Vagina (tissue), 2 donors: ENCODE measurements at regions not wholly inside any gene's neighbourhood (a gene's known extent, or its start where the extent isn't known, plus 50 kb on each side); places are given as distances from the start of the nearest gene placed in this dataset. TPM values are rescaled to one million over a fixed set of nuclear protein-coding genes. Genes with fewer than 3 reads are reported as not detected.

Experiments
- DNase-seq, 2 donors: peaks; one replicate each; pipeline ENCODE4 v3.0.0-alpha.2; 2017; ENCODE audit errors: extremely low spot score in 2 of 2
- H3K27ac ChIP-seq: fragments of 200-600 bp; sonication (generic); one replicate; pipeline ENCODE4 v1.5.1; 2019
- H3K27me3 ChIP-seq: fragments of 200-600 bp; sonication (generic); one replicate; pipeline ENCODE4 v1.5.1; 2019
- H3K36me3 ChIP-seq, 2 donors: fragments of 200-600 bp; sonication (generic); one replicate each; pipeline ENCODE4 v1.5.1; 2017 to 2019
- H3K4me1 ChIP-seq: fragments of 200-600 bp; sonication (generic); one replicate; pipeline ENCODE4 v1.5.1; 2019
- H3K4me3 ChIP-seq, 2 donors: fragments of 200-600 bp; sonication (generic); 1 replicate in 1 of 2; 2 replicates in 1 of 2; pipeline ENCODE4 v1.5.1; 2016 to 2019
- H3K9me3 ChIP-seq: fragments of 200-600 bp; sonication (generic); one replicate; pipeline ENCODE4 v1.5.1; 2019
- CTCF ChIP-seq, 3 experiments: fragments of 450-650 bp in 2 of 3; fragments of 200-600 bp in 1 of 3; sonication (generic) in 1 of 3; IDR thresholded peaks; one replicate each; pipeline ENCODE4 v1.5.1; 2017 to 2019; ENCODE audit warnings: antibody characterized with exemption in 3 of 3, mild to moderate bottlenecking in 2 of 3, moderate library complexity in 2 of 3
- POLR2A ChIP-seq, 2 donors: fragments of 450-650 bp; IDR thresholded peaks; one replicate each; pipeline ENCODE4 v1.6.1; 2017; ENCODE audit warnings: antibody characterized with exemption in 2 of 2, mild to moderate bottlenecking in 2 of 2, moderate library complexity in 2 of 2
- POLR2AphosphoS5 ChIP-seq, 2 donors: sonication (generic); formaldehyde crosslinking; IDR thresholded peaks; one replicate each; pipeline ENCODE4 v1.9.0; 2017; ENCODE audit warnings: antibody characterized with exemption in 2 of 2, mild to moderate bottlenecking in 2 of 2, low read depth in 1 of 2; ENCODE audit not compliant: insufficient read depth in 1 of 2
- intact Hi-C: fragments of 100-400 bp; cut with DNase I; formaldehyde crosslinking; loops from one replicate; pipeline ENCODE4 v1.15.1; 2023
- microRNA-seq: library from miRNA; unstranded; fragments of <30 nt; microRNA quantifications from one replicate; pipeline ENCODE4, GENCODE V29; 2017; ENCODE audit warnings: borderline number of aligned reads, borderline replicate concordance
- small RNA-seq: library from RNA; depleted of rRNA; stranded (forward); fragments of <200 nt; gene quantifications from one replicate; pipeline ENCODE3, GENCODE V24; 2016

GRCh38 chr2:6791682-6792081, 74.0 kb downstream of the CMPK2 start:
- no peak overlapping the region for H3K4me3 ChIP-seq
- H3K27me3 ChIP-seq, result no peaks in the 10 kb centered on the region
- H3K4me1 ChIP-seq, result no peaks in the 10 kb centered on the region
- no peak for DNase-seq
- no peaks in the 10 kb centered on the region for H3K36me3 ChIP-seq
- intact Hi-C loops, result no loop called here
- no peaks in the 10 kb centered on the region for H3K9me3 ChIP-seq
- TF ChIP-seq POLR2A (IDR thresholded peaks at IDR 0.05) (no peak), CTCF (IDR thresholded peaks at IDR 0.05) (no peak), POLR2AphosphoS5 (IDR thresholded peaks at IDR 0.05; ENCODE audit: insufficient read depth in 1 of 2, low read depth in 1 of 2) (no peak)
- no peak overlapping the region for H3K27ac ChIP-seq

GRCh38 chr2:6792883-6793282, 72.8 kb downstream of the CMPK2 start:
- Histone ChIP-seq H3K9me3 (no peaks in the 10 kb centered on the region), H3K36me3 (no peaks in the 10 kb centered on the region), H3K4me1 (no peaks in the 10 kb centered on the region), H3K27ac (no peak overlapping the region), H3K4me3 (no peak overlapping the region), H3K27me3 (no peaks in the 10 kb centered on the region)
- no peak for TF ChIP-seq POLR2A (IDR thresholded peaks at IDR 0.05)
- TF ChIP-seq POLR2AphosphoS5 (IDR thresholded peaks at IDR 0.05; ENCODE audit: insufficient read depth in 1 of 2, low read depth in 1 of 2), result no peak
- TF ChIP-seq CTCF (IDR thresholded peaks at IDR 0.05), result no peak
- intact Hi-C loops, result no loop called here
- no peak for DNase-seq

- no peak overlapping the region for H3K27ac ChIP-seq
- H3K36me3 ChIP-seq, result no peaks in the 10 kb centered on the region
- no peaks in the 10 kb centered on the region for H3K27me3 ChIP-seq
- no peaks in the 10 kb centered on the region for H3K9me3 ChIP-seq
- no peak for DNase-seq
- no peak overlapping the region for H3K4me3 ChIP-seq
- TF ChIP-seq CTCF (IDR thresholded peaks at IDR 0.05) (no peak), POLR2A (IDR thresholded peaks at IDR 0.05) (no peak), POLR2AphosphoS5 (IDR thresholded peaks at IDR 0.05; ENCODE audit: insufficient read depth in 1 of 2, low read depth in 1 of 2) (no peak)
- intact Hi-C loops, result no loop called here
- H3K4me1 ChIP-seq, result no peaks in the 10 kb centered on the region
Measured at GRCh38 chr2:6793371-6793770, 72.3 kb downstream of the CMPK2 start.

GRCh38 chr2:6793913-6794312, 71.8 kb downstream of the CMPK2 start:
- Histone ChIP-seq H3K27me3 (no peaks in the 10 kb centered on the region), H3K4me3 (no peak overlapping the region), H3K36me3 (no peaks in the 10 kb centered on the region), H3K9me3 (no peaks in the 10 kb centered on the region), H3K27ac (no peak overlapping the region), H3K4me1 (no peaks in the 10 kb centered on the region)
- no peak for TF ChIP-seq POLR2AphosphoS5 (IDR thresholded peaks at IDR 0.05; ENCODE audit: insufficient read depth in 1 of 2, low read depth in 1 of 2)
- no peak for TF ChIP-seq CTCF (IDR thresholded peaks at IDR 0.05)
- no peak for TF ChIP-seq POLR2A (IDR thresholded peaks at IDR 0.05)
- DNase-seq, result no peak
- intact Hi-C loops, result no loop called here

GRCh38 chr2:6794448-6794847, 71.3 kb downstream of the CMPK2 start:
- Histone ChIP-seq H3K9me3 (no peaks in the 10 kb centered on the region), H3K4me3 (no peak overlapping the region), H3K4me1 (no peaks in the 10 kb centered on the region), H3K27me3 (no peaks in the 10 kb centered on the region), H3K36me3 (no peaks in the 10 kb centered on the region), H3K27ac (no peak overlapping the region)
- TF ChIP-seq POLR2A (IDR thresholded peaks at IDR 0.05), result no peak
- TF ChIP-seq CTCF (IDR thresholded peaks at IDR 0.05), result no peak
- no peak for TF ChIP-seq POLR2AphosphoS5 (IDR thresholded peaks at IDR 0.05; ENCODE audit: insufficient read depth in 1 of 2, low read depth in 1 of 2)
- intact Hi-C loops, result no loop called here
- no peak for DNase-seq

Small RNAs in the stretch of these regions (microRNA-seq; reads per million reads assigned to microRNA genes)
- not detected for gene MIR7158
- not detected for gene MIR7515

Small RNAs in the stretch of these regions (small RNA-seq; reads per million reads assigned to genes)
- not detected for gene MIR7158
